Activated CD4-positive, alpha-beta T cell treated with anti-CD3 and anti-CD28 coated beads, Interleukin-10, Interleukin-2, amounts not matched to agents 100 ng/mL and 50 ng/mL, durations not matched to agents 16 hours and 8 hours (primary cell): ENCODE measurements at regions not wholly inside any gene's neighbourhood (a gene's known extent, or its start where the extent isn't known, plus 50 kb on each side); places are given as distances from the start of the nearest gene placed in this dataset.

Experiments used
- DNase-seq: peaks from one replicate; pipeline ENCODE4 v3.0.0-alpha.2; 2020

DNA sequence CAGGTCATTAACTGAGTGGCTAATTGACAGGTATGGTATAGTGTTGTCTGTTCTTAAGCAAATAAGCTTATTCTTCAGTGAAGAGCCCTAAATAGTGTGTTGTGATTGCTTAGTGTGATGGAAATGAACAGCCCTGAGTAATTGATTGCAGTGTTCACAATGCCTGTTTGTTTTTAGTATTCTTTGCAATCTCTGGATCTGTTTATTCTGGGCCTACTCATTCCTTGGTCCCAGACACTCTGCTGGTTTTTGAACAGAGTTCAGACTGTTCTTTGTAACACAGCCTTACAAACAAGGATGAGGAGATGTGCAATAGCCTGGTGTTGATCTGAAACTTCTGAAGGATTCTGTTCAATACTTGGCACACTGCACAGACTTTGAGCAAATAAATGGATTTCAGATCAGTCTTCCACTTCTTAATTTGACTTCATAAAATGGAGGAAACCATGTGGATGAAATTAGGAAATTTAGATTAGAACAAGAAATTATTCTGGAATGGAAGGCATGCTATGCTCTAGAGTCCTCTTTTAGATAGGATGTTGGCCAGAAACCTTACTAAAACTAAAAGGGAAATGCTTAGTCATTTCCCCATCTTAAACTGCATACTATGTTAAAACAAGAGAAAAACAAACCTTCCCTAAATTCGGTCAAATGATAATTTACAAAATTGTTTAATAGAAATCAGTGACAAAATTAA is 444.2 kb upstream of the SEMA3D start:
- no peak for DNase-seq

DNA sequence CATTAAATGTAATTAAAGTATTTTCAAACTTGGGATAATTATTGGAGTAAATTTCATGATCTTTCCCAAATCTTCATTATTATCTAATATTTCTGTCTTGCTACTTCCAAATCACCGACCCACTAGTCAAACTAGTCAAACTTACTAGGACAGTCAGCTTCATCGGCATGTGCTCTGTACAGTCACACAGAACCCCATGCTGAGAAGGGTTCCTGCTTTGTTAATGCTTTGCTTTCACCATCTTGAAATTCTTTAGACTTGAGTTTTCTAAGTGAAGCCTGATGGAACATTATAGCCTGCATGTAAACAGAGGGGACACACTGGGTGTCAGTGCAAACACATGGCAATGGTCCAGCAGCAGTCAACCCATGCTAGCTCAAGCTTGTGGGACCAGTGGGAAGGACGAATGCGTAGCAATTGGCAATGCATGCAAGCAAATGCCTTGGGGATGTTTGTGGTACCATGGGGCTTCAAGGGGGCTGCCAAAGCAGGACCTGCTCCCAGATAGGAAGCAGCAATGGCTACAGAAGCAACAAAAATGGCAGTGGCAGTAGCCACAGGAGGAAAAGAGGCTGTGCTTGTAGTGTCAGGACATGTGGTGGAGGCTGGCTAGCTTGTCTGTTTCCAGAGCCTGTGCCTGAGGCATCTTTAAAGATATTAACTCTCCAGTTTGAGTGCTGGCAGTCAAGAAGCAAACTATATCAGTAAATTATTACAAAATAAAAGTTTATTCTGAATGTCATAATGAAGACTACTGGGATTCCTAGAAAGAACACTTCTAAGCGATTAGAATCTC is 441.1 kb upstream of the SEMA3D start:
- DNase-seq: no peak

DNA sequence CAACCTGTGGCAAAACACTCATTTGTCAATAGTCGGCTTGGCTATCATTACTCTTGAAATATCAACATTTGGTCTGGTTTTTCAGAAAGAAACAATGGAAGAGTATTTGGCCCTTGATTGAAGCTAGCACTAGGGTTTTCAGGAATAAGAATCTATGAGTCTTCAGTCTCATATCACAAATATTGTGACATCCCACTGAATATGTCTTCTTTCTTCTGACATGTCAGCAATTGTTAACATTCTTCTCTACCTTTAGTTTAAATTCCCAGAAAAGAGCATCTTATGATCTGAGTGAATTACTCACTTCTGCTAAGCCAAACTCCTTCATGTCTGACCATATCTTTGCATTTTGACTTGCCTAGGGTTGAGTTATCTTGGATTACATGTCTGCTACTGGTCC is 435.2 kb upstream of the SEMA3D start:
- DNase-seq: no peak

DNA sequence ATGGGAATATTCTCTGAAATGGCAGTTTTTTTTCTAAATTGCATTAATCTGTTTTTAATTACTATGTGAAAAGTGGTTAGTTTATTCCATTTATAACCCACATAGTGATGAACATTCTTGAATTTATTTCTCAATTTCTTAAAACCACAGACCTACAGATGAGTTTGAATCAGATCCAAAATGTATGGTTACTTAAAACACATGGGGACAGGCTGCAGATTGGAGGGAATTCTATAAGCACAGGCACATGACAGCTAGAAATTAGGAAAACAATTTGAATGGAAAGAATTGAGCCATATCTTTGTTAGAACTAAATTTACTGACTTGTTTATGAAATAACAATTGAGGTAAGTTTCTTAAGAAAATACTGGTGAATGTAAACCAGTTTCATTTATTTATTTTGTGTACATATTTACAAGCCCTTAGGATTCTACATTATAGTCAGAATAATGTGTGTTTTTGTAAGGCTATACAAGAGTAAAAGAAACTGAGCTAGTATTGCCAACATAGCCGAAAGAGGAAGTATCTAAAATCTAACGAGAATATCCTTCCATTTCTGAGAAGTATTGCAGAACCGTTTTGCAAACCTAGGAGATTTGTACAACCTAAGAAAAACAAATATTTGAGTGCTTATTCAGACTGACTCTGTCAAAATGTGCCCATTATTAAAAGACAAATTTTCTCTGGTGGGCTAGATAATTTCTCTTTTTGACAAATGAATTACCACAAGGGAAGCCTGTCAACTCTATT is 434.3 kb upstream of the SEMA3D start:
- no peak for DNase-seq

DNA sequence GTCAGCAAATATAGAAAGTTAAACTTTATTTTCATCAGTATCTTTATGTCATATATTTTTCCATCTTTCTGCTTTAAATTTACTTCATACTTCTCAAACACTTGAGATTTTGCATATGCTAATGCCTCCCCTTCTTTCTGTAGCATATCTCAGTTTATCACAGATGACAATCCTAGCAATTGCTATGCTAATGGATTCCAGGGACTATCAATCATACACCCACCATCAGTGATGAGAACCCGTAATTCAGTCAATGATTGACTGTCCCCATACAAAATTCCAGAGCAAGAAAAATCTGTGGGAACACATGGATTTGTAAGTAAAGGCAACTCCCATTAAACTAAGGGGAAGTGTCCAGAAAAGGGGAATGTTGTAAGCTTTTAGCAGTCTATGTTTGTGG is 432.4 kb upstream of the SEMA3D start:
- DNase-seq: no peak

DNA sequence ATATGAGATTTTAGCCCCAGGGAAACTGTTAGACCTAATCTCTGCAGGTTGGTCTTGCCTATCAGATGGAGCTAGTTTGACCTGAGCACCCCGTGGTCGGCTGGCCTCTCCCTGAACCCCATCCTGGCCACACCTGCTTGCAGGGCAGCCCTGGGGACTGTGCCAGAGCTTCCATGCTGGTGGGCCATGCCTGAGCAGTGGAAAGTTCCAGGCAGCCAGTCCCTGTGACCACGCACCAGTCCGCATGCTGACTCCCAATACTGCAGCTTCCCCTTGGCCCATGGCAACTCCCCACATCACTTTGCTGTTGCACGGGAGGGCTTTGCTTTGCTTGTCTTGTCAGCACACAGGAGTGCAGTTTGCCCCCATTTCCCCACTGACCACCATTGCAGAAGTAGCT is 427.8 kb upstream of the SEMA3D start:
- DNase-seq: no peak

DNA sequence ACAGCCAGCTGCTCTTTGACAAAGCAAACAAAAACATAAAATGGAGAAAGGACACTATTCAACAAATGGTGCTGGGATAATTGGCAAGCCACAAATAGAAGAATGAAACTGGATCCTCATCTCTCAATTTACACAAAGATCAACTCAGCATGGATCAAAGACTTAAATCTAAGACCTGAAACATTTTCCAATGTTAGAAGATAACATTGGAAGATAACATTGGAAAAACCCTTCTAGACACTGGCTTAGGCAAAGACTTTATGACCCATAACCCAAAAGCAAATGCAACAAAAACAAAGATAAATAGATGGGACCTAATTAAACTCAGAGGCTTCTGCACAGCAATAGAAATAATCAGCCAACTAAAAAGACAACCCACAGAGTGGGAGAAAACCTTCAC is 425.7 kb upstream of the SEMA3D start:
- no peak for DNase-seq

DNA sequence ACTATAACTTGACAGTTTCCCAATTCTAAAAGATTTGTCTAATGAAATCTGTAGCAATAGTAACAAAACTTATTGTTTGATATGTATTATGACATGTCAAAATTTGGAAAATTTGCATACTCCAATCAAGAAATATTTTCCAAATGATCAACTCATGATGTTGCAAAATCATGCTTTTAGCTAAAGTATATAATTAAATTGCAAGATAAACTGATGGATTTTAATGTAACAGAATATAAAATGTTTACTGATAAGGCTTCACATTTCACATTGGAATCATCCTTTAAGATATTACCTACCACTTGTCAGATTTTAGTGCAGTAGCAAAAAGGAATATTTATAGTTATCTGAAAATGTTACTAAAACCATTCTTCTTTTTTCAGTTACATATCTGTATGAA is 421.9 kb upstream of the SEMA3D start:
- no peak for DNase-seq

DNA sequence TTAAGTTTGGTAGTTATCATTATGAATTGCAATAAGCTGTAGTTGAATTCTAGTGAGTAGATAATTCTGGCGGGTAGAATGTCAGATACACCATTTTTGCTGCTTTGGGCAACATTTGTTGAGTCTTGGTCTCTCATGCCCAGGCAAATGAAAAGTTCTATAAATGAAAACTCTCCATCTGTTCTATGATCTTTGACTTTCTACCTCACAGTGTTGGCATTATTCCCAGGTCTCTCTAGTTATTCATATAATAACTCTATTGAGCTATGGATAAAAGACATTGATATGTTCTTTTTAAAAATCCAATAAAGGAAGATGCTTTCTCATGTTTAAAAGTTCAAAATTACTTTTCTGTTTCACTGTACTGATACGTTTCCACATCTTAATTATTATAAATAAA is 415.3 kb upstream of the SEMA3D start:
- DNase-seq: no peak

DNA sequence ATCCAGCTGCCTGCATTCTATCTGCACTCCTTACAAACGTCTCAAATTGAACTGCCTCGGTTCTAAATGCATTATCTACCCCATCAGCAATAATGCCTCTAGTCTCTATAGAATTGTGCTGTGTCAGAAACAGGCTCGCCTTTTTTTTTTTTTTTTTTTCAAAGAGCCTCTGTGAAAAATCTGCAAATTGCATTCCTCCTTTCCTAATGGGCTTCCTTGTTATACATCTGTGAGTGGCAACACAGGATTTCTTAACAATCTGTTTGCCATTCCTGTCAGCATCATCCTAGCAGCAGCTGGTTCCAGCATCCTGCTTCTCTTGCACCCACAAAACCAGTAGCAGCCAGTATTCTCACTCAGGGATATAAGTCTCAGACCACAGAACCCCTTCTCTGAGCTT is 413.5 kb upstream of the SEMA3D start:
- DNase-seq: no peak

DNA sequence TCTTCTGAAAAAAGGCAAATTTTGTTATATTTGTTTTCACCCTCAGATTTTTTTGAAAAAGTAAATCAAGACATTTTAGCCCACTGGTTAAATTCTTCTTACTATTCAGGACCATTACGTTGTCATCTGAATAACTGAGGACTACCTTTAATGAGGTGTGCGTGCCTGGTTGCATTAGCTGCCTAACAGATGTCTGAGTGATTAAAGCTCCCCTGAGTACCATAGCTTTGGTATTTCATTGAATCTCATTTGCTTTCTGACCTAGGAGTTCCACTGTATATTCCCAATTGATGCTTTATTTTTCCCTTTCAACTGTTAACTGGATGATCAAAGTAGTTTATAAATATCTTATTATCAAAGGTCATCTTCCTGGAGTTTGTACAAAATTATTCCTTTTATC is 410.0 kb upstream of the SEMA3D start:
- no peak for DNase-seq

DNA sequence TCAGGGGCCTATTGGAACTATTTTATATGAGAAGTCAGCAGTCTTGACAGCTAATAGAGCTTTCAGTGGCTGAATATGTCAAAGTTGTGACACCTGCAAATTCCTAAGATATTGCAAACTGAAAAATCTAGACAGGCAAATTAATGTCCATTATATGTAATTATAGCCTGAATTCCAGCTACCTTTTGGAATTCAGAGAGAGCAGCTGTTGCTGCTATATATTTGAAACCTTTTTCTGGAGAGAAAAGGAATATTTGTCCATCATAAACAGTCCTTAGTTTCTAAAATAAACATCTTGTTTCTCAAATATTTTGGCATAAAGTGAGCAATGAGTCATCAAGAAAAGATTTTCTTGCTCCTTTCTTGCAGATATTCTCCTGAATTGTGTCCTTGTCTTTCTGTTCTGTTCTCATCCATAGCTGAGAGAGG is 408.9 kb upstream of the SEMA3D start:
- DNase-seq: no peak

DNA sequence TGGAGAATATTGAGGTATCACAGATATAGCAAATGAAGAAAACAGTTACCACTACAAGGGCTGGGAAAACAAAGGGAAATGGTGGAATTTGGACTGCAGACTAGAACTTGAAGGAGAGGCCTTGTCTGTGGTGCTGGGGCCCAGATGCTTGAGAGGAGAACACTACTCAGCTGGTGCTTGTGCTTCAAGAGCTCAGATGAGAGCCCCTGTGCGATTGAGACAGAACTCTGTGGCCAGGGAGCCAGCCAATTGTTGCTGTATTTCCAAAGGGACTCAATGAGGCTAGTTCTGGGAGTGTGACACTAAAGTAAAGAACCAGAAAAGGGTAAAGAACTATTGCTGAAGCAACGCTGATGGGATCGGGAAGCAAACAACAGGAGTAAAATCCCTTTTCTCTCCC is 406.5 kb upstream of the SEMA3D start:
- DNase-seq: no peak

DNA sequence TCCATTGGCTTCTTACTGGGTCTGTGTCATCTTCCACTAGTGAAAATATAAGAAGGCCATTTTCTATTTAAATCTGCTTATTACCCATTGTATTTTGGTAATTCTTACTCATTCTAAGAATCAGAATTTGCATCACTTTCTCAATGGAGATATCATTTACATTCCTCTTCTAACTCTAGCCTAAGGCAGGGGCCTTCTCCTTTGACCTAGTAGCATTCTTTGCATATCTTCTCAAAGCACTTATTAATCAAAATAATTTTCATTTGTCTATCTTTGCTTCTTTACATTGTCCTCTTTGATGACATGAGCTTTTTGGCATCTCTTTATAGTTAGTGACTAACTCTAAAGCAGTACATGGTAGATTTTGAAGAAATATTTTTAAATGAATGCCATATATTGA is 400.9 kb upstream of the SEMA3D start:
- DNase-seq: no peak

DNA sequence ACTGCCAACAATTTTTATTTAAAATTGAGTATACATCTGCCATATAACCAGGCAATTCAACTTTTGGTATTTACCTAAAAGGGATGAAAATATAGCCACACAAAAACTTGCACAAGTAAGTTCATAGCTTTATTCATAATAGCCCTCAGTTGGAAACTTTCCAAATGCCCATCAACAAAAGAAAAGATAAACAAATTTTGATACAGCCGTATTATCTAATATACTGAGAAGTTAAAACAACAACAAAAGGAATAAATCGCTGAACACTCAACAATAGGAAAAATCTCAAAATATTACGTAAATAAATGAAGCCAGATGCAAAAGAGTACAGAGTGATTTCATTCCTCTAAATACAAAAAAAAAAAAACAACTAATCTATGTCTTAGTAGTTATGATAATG is 399.2 kb upstream of the SEMA3D start:
- no peak for DNase-seq

DNA sequence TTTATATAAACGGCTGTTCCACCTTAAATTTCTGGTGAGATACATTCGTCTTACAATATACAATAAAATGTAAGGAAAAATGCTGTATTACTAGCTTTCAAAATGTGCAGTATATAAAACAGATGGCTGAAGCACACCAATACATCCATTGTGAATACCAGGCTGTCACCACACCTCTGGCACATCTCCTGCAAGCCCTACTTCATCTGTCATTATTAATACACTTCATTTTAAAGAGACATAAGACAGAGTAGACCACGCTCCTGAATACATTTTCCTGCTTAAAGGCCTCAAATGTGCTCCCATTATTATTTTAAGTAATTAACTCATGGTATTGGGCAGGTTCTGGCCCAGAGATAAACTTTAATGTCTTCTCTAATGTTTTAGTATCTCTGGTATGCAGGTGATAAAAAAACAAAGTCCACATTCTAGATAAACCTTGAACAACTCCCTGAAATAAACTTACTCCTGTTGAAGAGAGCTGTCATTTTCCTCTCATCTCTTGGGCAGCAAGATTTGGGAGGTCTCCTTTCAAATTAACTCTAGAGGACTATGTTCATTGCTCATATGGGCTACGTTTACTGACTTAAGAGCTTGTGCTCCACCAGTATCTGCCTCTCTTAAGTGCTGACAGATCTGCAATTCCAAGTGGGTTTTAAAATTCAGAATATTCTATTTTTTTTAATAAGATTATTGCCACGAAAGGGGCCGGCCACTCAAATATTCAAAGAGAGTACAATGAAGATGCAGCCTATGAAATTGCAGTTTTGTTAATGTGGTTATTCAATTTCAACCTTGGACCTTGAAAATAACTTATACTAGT is 396.5 kb upstream of the SEMA3D start:
- DNase-seq: no peak

DNA sequence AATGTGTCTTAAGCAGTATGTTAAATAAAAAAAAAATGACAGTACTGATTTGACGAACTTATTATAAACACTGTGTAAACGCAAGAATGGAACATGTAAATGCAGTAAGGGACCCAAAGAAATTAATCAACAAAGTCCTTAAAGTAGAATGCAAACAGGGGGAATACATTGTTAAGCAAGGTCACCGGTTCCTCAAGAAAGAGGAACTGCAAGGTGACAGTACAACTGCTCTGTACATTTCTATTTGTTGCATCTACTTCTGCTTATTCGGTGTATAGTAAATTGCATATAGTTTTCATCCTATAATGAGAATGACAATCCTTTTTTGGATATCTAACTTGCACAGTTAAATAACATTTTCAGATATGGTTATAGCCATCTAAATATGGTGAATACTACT is 387.0 kb upstream of the SEMA3D start:
- DNase-seq: no peak

DNA sequence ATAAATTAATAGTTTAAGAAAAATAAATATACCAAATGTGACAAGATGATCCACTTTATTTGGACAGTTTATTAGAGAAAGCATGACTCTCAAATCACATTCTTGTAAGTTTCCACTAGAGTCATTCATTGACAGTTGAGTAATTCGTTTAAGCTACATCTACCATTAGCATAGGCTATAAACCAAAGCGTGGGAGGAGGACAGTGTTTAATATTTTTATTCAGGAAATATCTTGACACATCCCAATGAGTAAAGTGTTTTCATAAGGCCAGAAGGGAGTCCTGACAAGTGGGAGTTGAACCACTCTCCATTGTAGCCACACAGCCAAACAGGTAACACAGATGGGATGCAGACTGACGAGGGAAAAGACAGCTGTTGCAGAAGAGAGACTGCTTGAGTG is 386.5 kb upstream of the SEMA3D start:
- DNase-seq: no peak

DNA sequence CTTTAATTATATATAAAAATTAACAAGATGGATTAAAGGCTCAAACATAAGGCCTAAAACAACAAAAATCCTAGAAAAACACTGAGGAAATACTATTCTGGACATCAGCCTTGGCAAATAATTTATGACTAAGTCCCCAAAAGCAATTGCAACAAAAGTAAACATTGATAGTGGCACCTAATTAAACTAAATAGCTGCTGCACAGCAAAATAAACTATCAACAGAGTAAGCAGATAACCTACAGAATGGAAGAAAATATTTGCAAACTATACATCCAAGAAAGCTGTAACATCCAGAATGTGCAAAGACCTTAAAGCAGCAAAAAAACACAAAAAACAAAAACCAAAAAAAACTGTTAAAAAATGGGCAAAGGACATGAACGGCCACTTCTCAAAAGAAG is 384.0 kb upstream of the SEMA3D start:
- DNase-seq: no peak

DNA sequence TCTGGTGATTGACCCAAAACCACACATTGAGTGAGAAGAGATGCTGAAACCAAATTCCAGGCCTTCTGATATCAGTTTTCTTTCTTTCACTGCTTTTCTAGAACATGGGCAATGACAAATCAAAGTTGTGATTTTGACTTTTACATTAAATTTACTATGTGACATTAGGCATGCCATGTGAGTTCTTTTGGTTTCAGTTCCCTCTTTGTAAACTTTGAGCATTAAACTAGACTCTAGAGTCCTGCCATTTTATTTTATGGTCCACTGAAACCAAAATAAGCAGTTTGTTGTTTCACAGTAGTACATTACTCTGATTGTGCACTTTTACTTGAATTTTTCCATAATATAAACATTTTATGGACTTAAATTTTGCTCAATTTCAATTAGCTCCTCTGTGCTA is 381.1 kb upstream of the SEMA3D start:
- DNase-seq: no peak

DNA sequence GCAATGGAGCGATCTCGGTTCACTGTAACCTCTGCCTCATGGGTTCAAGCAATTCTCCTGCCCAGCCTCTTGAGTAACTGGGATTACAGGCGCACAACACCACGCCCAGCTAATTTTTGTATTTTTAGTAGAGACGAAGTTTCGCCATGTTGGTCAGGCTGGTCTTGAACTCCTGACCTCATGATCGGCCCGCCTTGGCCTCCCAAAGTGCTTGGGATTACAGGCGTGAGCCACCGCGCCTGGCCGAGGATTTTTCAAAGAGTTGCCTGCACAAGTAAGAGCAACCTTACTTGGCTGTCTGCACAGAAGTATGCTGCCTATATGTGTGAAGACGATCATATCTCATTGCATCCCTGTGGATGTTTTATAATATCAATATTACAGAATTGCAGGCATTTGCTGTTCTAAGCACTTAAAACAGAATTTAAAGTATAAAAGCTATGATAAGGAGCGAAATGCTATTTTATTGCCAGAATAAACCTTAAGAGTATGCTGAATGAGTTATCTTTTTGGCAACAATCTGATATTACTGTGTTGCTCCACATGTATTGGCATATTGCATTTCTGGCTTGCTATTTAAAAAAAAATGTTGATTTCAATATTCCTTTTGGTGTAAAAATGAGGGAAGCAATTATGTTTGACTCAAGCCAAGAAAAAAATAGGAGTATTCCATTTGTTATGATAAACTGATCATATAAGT is 379.4 kb upstream of the SEMA3D start:
- no peak for DNase-seq

DNA sequence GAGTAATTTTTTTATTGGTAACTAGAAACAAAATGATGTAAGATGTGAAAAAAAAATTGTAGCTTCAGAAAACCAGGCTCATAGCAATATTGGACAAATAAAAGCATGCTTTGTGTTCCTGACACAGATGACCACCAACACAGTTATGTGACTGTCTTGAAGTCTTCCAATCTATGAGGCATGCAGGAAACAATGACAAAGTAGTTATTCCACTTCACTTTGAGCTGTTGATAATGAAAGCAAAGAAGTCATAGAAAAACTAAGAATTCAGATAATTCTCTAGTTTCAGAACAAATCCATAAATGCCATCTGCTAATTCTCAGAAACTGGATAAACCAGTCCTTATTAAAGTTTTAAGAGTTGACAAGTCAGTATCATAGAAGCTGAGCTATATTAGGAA is 378.4 kb upstream of the SEMA3D start:
- DNase-seq: no peak

DNA sequence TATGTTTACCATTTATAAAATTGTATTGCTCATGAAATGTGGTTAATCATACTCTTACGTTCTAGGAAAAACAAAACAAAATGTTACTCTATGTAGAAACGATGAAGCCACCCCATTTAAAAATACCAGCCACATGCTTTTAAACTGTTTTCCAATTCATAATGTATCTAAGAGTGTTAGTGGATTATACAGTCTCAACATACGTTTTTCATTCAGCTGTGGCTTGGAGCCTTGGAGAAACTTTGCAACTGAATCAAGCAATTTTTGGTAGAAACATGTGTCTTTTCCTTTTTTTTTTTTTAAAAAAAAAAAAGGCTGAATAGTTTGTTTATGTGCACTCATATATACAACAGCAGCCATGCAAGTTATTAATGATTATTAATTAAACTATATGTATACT is 378.0 kb upstream of the SEMA3D start:
- DNase-seq: no peak
